ENCODE measurements at regions not wholly inside any gene's neighbourhood (a gene's known extent, or its start where the extent isn't known, plus 50 kb on each side); places are given as distances from the start of the nearest gene placed in this dataset.

DNA sequence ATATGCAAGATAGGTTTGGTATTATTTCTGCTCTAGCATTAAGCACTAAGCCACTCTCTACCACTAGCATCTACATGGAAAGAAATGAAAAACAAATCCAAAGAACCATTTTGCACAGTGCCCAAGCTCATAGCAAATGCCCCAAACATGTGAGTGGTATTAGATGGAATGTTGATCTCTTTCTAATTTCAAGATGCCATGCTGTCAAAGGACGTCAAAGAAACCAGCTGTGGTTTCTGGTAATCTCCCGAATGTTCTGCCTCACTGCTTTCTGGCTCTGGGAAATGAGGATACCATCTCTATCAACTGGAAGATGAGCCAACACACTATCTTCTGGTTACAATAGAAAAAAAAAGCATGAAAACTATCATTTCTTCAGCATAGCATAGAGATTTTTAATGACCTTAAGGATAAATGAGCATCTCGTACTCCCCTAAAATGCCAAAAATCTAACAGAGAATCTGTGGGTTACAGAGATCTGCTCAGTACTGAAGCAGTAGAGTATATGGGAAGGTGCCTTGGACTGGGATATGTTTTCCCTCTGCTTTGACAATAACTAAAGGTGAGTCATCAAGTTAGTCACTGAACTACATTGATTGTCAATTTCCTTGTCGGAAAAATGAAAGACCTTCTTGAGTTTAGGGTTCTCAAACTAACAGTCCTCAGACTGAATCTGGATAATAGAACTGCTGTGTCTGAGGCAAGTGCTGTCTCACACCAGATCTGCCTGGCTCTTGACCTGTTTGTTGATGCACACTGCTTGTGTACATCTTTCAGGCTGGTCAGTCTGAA, 244.8 kb upstream of the NCKAP5 start:
- no peaks in the 10 kb centered on the region for H3F3A ChIP-seq (ENCODE audit: insufficient read depth, low read length, poor library complexity, severe bottlenecking)
- no peaks in the 10 kb centered on the region for H3K79me2 ChIP-seq (replicated peaks; ENCODE audit: insufficient read depth, low read length)
- TF ChIP-seq TAF1 (IDR thresholded peaks at IDR 0.05; ENCODE audit: low read depth) (no peak), EZH2 (IDR thresholded peaks at IDR 0.05; ENCODE audit: borderline replicate concordance, insufficient read depth, low read length, poor library complexity, severe bottlenecking) (no peak), MXI1 (conservative IDR thresholded peaks at IDR 0.05; ENCODE audit: poor library complexity, severe bottlenecking) (no peak), SMC3 (conservative IDR thresholded peaks at IDR 0.05; ENCODE audit: poor library complexity) (no peak), RAD21 (conservative IDR thresholded peaks at IDR 0.05) (no peak), POLR2AphosphoS5 (IDR thresholded peaks at IDR 0.05) (no peak), EP300 (conservative IDR thresholded peaks at IDR 0.05; ENCODE audit: poor library complexity, severe bottlenecking) (no peak)
- TF ChIP-seq, protein P1, sequence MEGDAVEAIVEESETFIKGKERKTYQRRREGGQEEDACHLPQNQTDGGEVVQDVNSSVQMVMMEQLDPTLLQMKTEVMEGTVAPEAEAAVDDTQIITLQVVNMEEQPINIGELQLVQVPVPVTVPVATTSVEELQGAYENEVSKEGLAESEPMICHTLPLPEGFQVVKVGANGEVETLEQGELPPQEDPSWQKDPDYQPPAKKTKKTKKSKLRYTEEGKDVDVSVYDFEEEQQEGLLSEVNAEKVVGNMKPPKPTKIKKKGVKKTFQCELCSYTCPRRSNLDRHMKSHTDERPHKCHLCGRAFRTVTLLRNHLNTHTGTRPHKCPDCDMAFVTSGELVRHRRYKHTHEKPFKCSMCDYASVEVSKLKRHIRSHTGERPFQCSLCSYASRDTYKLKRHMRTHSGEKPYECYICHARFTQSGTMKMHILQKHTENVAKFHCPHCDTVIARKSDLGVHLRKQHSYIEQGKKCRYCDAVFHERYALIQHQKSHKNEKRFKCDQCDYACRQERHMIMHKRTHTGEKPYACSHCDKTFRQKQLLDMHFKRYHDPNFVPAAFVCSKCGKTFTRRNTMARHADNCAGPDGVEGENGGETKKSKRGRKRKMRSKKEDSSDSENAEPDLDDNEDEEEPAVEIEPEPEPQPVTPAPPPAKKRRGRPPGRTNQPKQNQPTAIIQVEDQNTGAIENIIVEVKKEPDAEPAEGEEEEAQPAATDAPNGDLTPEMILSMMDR (IDR thresholded peaks at IDR 0.05; ENCODE audit: poor library complexity, severe bottlenecking) = no peak
- TF ChIP-seq, protein P2, sequence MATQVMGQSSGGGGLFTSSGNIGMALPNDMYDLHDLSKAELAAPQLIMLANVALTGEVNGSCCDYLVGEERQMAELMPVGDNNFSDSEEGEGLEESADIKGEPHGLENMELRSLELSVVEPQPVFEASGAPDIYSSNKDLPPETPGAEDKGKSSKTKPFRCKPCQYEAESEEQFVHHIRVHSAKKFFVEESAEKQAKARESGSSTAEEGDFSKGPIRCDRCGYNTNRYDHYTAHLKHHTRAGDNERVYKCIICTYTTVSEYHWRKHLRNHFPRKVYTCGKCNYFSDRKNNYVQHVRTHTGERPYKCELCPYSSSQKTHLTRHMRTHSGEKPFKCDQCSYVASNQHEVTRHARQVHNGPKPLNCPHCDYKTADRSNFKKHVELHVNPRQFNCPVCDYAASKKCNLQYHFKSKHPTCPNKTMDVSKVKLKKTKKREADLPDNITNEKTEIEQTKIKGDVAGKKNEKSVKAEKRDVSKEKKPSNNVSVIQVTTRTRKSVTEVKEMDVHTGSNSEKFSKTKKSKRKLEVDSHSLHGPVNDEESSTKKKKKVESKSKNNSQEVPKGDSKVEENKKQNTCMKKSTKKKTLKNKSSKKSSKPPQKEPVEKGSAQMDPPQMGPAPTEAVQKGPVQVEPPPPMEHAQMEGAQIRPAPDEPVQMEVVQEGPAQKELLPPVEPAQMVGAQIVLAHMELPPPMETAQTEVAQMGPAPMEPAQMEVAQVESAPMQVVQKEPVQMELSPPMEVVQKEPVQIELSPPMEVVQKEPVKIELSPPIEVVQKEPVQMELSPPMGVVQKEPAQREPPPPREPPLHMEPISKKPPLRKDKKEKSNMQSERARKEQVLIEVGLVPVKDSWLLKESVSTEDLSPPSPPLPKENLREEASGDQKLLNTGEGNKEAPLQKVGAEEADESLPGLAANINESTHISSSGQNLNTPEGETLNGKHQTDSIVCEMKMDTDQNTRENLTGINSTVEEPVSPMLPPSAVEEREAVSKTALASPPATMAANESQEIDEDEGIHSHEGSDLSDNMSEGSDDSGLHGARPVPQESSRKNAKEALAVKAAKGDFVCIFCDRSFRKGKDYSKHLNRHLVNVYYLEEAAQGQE (IDR thresholded peaks at IDR 0.05; ENCODE audit: borderline replicate concordance) = no peak
- no peaks in the 10 kb centered on the region for H3K9me2 ChIP-seq (ENCODE audit: insufficient read depth, low read length)
- no peaks in the 10 kb centered on the region for H3K36me3 ChIP-seq (ENCODE audit: insufficient read depth, low read length)
- no peak overlapping the region for H2AFZ ChIP-seq (ENCODE audit: low read depth, low read length)
- no peaks in the 10 kb centered on the region for H3K27me3 ChIP-seq (ENCODE audit: insufficient read depth, low read depth, low read length)
- no peak overlapping the region for H3K9ac ChIP-seq (ENCODE audit: low read length)
- no peak overlapping the region for H3K4me3 ChIP-seq (ENCODE audit: low read length)
- no peaks in the 10 kb centered on the region for H3K9me3 ChIP-seq (ENCODE audit: low read length)
- no peak overlapping the region for H3K27ac ChIP-seq (ENCODE audit: low read length)
- no peaks in the 10 kb centered on the region for H4K20me1 ChIP-seq (ENCODE audit: insufficient read depth)
- no peak overlapping the region for H3K4me2 ChIP-seq (ENCODE audit: low read length)

DNA sequence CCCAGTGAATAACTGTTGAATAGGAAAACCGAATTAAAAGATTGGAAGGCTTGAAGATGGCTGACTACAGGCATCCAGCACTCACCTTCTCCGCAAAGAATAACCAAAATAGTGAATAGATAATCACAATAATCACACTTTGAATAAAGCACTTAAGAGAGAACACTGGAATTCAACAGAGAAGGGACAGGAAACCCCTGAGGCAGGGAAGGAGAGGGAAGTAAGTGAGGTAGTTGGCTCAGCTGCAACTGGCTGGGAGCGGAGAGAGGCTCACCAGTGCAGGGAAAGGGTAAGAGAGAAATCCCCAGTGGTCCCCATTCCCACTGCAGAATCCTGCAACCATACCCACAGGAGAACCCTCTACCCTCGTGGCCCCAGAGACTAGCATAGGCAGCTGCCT, 246.6 kb upstream of the NCKAP5 start:
- H3K4me2 ChIP-seq (ENCODE audit: low read length) = no peak overlapping the region
- no peak overlapping the region for H3K9ac ChIP-seq (ENCODE audit: low read length)
- H2AFZ ChIP-seq (ENCODE audit: low read depth, low read length) = no peak overlapping the region
- no peaks in the 10 kb centered on the region for H3K9me2 ChIP-seq (ENCODE audit: insufficient read depth, low read length)
- H3K36me3 ChIP-seq (ENCODE audit: insufficient read depth, low read length) = no peaks in the 10 kb centered on the region
- no peak for TF ChIP-seq RAD21 (conservative IDR thresholded peaks at IDR 0.05)
- TF ChIP-seq, protein P2 (IDR thresholded peaks at IDR 0.05; ENCODE audit: borderline replicate concordance) = no peak
- no peak for TF ChIP-seq EP300 (conservative IDR thresholded peaks at IDR 0.05; ENCODE audit: poor library complexity, severe bottlenecking)
- no peak for TF ChIP-seq SMC3 (conservative IDR thresholded peaks at IDR 0.05; ENCODE audit: poor library complexity)
- no peak for TF ChIP-seq POLR2AphosphoS5 (IDR thresholded peaks at IDR 0.05)
- TF ChIP-seq, protein P1 (IDR thresholded peaks at IDR 0.05; ENCODE audit: poor library complexity, severe bottlenecking) = no peak
- no peak for TF ChIP-seq EZH2 (IDR thresholded peaks at IDR 0.05; ENCODE audit: borderline replicate concordance, insufficient read depth, low read length, poor library complexity, severe bottlenecking)
- no peak for TF ChIP-seq TAF1 (IDR thresholded peaks at IDR 0.05; ENCODE audit: low read depth)
- no peak for TF ChIP-seq MXI1 (conservative IDR thresholded peaks at IDR 0.05; ENCODE audit: poor library complexity, severe bottlenecking)
- no peak overlapping the region for H3K27ac ChIP-seq (ENCODE audit: low read length)
- no peaks in the 10 kb centered on the region for H3K9me3 ChIP-seq (ENCODE audit: low read length)
- no peaks in the 10 kb centered on the region for H4K20me1 ChIP-seq (ENCODE audit: insufficient read depth)
- H3K4me3 ChIP-seq (ENCODE audit: low read length) = no peak overlapping the region
- H3K79me2 ChIP-seq (replicated peaks; ENCODE audit: insufficient read depth, low read length) = no peaks in the 10 kb centered on the region
- no peaks in the 10 kb centered on the region for H3F3A ChIP-seq (ENCODE audit: insufficient read depth, low read length, poor library complexity, severe bottlenecking)
- H3K27me3 ChIP-seq (ENCODE audit: insufficient read depth, low read depth, low read length) = no peaks in the 10 kb centered on the region
